GM12878 (cell line): ENCODE measurements at regions not wholly inside any gene's neighbourhood (a gene's known extent, or its start where the extent isn't known, plus 50 kb on each side); places are given as distances from the start of the nearest gene placed in this dataset.

Experiments
- CHD4 ChIP-seq: fragments of 200-600 bp; sonication (generic); IDR thresholded peaks from 2 replicates; pipeline ENCODE4 v1.6.1; 2016; ENCODE audit warnings: mild to moderate bottlenecking
- CTCF ChIP-seq, 3 experiments: IDR thresholded peaks in 2 of 3; conservative IDR thresholded peaks in 1 of 3; 2 replicates each; pipeline ENCODE4 v1.5.1; 2011; ENCODE audit warnings: low read depth in 3 of 3, low read length in 3 of 3, mild to moderate bottlenecking in 3 of 3, control low read depth in 2 of 3, moderate library complexity in 2 of 3, inconsistent platforms in 1 of 3, mixed read lengths in 1 of 3; ENCODE audit not compliant: control insufficient read depth in 2 of 3, insufficient read depth in 1 of 3; ENCODE audit errors: extremely low read depth in 1 of 3
- EGR1 ChIP-seq, 2 experiments: IDR thresholded peaks; 1 replicate in 1 of 2; 2 replicates in 1 of 2; pipeline ENCODE4 v1.6.1; 2011 to 2012; ENCODE audit warnings: low read depth in 2 of 2, low read length in 2 of 2, borderline replicate concordance in 1 of 2, mild to moderate bottlenecking in 1 of 2, moderate library complexity in 1 of 2
- IRF3 ChIP-seq: fragments of 450-650 bp; IDR thresholded peaks from 2 replicates; pipeline ENCODE4 v1.6.1; 2014; ENCODE audit warnings: mild to moderate bottlenecking
- KAT2A ChIP-seq: conservative IDR thresholded peaks from 2 replicates; pipeline ENCODE4 v1.6.1; 2011; ENCODE audit warnings: low read depth, low read length; ENCODE audit not compliant: control insufficient read depth
- NR2C2 ChIP-seq: IDR thresholded peaks from 2 replicates; pipeline ENCODE4 v1.6.1; 2011; ENCODE audit warnings: borderline replicate concordance, low read depth; ENCODE audit not compliant: control insufficient read depth, insufficient read length
- POLR2AphosphoS5 ChIP-seq: IDR thresholded peaks from 2 replicates; pipeline ENCODE4 v1.6.1; 2011; ENCODE audit warnings: mild to moderate bottlenecking, low read length, inconsistent platforms
- RAD21 ChIP-seq: IDR thresholded peaks from 2 replicates; pipeline ENCODE4 v1.6.1; 2011; ENCODE audit warnings: mild to moderate bottlenecking, low read depth, low read length, moderate library complexity; ENCODE audit not compliant: insufficient read depth
- SIN3A ChIP-seq: IDR thresholded peaks from 2 replicates; pipeline ENCODE4 v1.6.1; 2012; ENCODE audit warnings: low read depth, low read length, improper control_type of control experiment
- USF1 ChIP-seq: IDR thresholded peaks from 2 replicates; pipeline ENCODE4 v1.6.1; 2011; ENCODE audit warnings: borderline replicate concordance, low read depth, mild to moderate bottlenecking, moderate library complexity, mixed read lengths, low read length; ENCODE audit not compliant: insufficient read depth; ENCODE audit errors: extremely low read length
- USF2 ChIP-seq: IDR thresholded peaks from 2 replicates; pipeline ENCODE4 v1.6.1; 2011; ENCODE audit warnings: low read depth, low read length, improper control_type of control experiment, borderline replicate concordance
- WRNIP1 ChIP-seq: IDR thresholded peaks from 2 replicates; pipeline ENCODE4 v1.6.1; 2011; ENCODE audit warnings: low read depth, low read length, improper control_type of control experiment, borderline replicate concordance
- YY1 ChIP-seq: IDR thresholded peaks from 2 replicates; pipeline ENCODE4 v1.6.1; 2011; ENCODE audit warnings: low read depth, mild to moderate bottlenecking, low read length
- ZNF622 ChIP-seq: fragments of 450-650 bp; IDR thresholded peaks from 2 replicates; pipeline ENCODE4 v1.6.1; 2017; ENCODE audit warnings: mild to moderate bottlenecking, inconsistent platforms

GRCh38 chr14:36021030-36021422 is 155.5 kb downstream of the PTCSC3 start:
- TF ChIP-seq SIN3A, result no peak
- TF ChIP-seq CTCF (IDR thresholded peaks at IDR 0.05 in 2 of 3, conservative IDR thresholded peaks at IDR 0.05 in 1 of 3; ENCODE audit: control insufficient read depth in 2 of 3, extremely low read depth in 1 of 3, insufficient read depth in 1 of 3, low read depth in 3 of 3, low read length in 3 of 3), result no peak
- TF ChIP-seq NR2C2, result no peak
- TF ChIP-seq USF1, result no peak
- no peak for TF ChIP-seq POLR2AphosphoS5
- no peak for TF ChIP-seq YY1
- TF ChIP-seq KAT2A, result no peak
- no peak for TF ChIP-seq RAD21
- TF ChIP-seq ZNF622, result no peak
- TF ChIP-seq EGR1 (IDR thresholded peaks at IDR 0.05; ENCODE audit: borderline replicate concordance in 1 of 2, low read depth in 2 of 2, low read length in 2 of 2), result no peak
- no peak for TF ChIP-seq CHD4
- no peak for TF ChIP-seq IRF3
- no peak for TF ChIP-seq USF2
- no peak for TF ChIP-seq WRNIP1
